Brain microvascular endothelial cell (primary cell): ENCODE measurements at regions not wholly inside any gene's neighbourhood (a gene's known extent, or its start where the extent isn't known, plus 50 kb on each side); places are given as distances from the start of the nearest gene placed in this dataset.

Experiments used
- DNase-seq: peaks from one replicate; pipeline ENCODE4 v3.0.0-alpha.2; 2020
- H3K27ac ChIP-seq: fragments of 250-450 bp; sonication (Bioruptor Pico); 2 replicates; pipeline ENCODE4 v1.5.1; 2020; ENCODE audit warnings: mild to moderate bottlenecking, moderate library complexity
- H3K27me3 ChIP-seq: fragments of 250-450 bp; sonication (Bioruptor Pico); replicated peaks from 2 replicates; pipeline ENCODE4 v1.5.1; 2020; ENCODE audit warnings: mild to moderate bottlenecking
- H3K36me3 ChIP-seq: fragments of 250-450 bp; sonication (Bioruptor Pico); replicated peaks from 2 replicates; pipeline ENCODE4 v1.5.1; 2020; ENCODE audit warnings: mild to moderate bottlenecking
- H3K4me3 ChIP-seq: 2 replicates; pipeline ENCODE4 v1.5.1; 2011; ENCODE audit warnings: low read depth, mild to moderate bottlenecking, control low read depth, low read length, moderate library complexity
- in situ Hi-C: cut with HindIII; loops from 2 replicates; pipeline ENCODE4 v1.10.0; 2017; ENCODE audit warnings: low sequenced_read_pairs, low pct_ligation_motif_present
- TF ChIP-seq, protein P1 (sequence below): IDR thresholded peaks from 2 replicates; pipeline ENCODE4 v1.5.1; 2011; ENCODE audit warnings: low read depth, mild to moderate bottlenecking, moderate library complexity, low read length, control low read depth, inconsistent platforms; ENCODE audit errors: missing control alignments

DNA sequence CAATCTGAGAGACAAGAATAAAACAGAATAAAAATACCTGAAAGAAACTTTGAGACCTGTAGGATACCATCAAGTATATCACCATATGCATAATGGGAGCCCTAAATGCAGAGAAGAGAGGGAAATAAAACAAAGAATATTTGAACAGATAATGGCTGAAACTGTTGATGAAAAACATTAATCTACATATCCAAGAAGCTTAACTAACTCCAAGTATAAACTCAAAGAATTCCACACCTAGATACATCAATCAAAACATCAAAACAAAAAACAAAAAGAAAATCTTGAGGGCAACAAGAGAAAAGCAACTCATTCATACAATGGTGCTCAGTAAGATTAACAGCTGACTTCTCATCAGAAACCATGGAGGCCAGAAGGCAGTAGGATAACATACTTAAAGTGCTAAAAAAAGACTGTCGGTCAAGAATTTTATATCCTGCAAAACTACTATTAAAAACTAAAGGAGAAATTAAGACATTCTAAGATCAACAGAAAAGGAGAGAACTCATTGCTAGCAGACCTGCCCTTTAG, 101.6 kb downstream of the FOXD1 start:
- Histone ChIP-seq H3K27ac (no peak overlapping the region), H3K27me3 (no peaks in the 10 kb centered on the region), H3K36me3 (no peaks in the 10 kb centered on the region), H3K4me3 (no peak overlapping the region)
- in situ Hi-C loops, result no loop called here
- TF ChIP-seq, protein P1, sequence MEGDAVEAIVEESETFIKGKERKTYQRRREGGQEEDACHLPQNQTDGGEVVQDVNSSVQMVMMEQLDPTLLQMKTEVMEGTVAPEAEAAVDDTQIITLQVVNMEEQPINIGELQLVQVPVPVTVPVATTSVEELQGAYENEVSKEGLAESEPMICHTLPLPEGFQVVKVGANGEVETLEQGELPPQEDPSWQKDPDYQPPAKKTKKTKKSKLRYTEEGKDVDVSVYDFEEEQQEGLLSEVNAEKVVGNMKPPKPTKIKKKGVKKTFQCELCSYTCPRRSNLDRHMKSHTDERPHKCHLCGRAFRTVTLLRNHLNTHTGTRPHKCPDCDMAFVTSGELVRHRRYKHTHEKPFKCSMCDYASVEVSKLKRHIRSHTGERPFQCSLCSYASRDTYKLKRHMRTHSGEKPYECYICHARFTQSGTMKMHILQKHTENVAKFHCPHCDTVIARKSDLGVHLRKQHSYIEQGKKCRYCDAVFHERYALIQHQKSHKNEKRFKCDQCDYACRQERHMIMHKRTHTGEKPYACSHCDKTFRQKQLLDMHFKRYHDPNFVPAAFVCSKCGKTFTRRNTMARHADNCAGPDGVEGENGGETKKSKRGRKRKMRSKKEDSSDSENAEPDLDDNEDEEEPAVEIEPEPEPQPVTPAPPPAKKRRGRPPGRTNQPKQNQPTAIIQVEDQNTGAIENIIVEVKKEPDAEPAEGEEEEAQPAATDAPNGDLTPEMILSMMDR, result no peak
- no peak for DNase-seq

DNA sequence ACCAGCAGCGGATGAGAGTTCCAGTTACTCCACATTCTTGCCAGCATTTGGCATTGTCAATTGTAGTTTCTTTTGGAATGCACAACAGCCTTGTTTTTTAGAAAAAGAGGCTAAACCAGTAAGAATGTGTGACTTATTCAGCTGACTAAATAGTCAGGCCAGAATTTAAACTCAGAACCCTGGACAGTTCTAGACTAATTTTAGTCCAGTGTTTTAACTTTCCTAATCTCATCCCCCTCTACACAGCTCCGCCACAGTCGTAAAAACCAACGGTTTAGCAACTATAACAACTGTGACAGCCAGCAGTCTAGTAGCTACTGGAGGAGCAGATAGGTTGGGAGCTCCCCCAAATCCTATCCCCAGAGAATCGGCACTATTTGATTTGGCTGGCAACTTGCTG, 103.7 kb downstream of the FOXD1 start:
- no peaks in the 10 kb centered on the region for H3K27me3 ChIP-seq
- TF ChIP-seq, protein P1, result no peak
- no peak overlapping the region for H3K27ac ChIP-seq
- no peaks in the 10 kb centered on the region for H3K36me3 ChIP-seq
- H3K4me3 ChIP-seq, result no peak overlapping the region
- in situ Hi-C loops, result no loop called here
- no peak for DNase-seq

DNA sequence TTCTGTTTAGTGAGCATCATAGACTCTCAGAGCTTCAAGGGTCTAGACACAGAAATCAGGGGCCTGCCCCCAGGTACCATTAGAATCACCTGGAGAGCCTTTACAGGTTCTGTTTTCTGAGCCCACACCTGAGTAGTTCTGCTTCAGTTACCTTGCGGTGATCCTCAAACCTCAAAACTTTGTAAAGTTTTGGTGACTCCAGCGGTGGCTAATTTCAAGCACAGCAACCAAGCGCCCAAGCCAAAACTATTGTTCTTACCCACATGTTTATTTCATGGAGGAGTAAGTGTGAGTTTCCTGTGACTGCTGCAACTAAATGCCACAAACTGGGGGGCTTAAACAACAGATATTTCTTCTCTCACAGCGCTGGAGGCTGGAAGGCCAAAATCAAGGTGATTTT, 108.9 kb downstream of the FOXD1 start:
- in situ Hi-C loops, result no loop called here
- TF ChIP-seq, protein P1, result no peak
- no peak overlapping the region for H3K4me3 ChIP-seq
- no peak overlapping the region for H3K27ac ChIP-seq
- H3K36me3 ChIP-seq, result no peaks in the 10 kb centered on the region
- no peak for DNase-seq
- H3K27me3 ChIP-seq, result no peaks in the 10 kb centered on the region

DNA sequence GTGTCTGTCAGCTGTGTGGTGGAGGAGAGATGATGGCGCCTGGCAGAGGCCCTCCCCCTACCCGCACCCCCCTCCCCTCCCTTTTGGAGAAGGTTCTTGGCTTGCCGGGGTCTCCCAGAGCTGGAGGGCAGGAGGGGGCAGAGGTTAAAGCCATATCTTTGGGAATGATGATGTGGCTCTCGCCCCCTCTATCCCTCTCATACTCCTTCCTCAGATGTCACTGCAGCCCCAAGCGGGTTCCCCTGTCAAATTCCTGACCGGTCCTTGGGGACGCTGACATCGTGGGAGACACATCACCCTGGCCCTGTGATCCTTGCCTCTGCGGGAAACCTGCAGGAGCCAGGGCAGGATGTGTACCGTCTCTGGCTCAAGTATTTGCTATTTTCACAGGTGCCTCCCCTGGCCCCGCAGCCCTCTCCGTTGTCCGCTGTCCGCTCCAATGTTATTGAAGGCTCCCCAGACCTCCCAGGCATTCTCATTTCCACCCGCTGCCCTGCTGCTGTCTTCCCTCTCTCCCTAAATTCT, 109.5 kb downstream of the FOXD1 start:
- H3K36me3 ChIP-seq, result no peaks in the 10 kb centered on the region
- in situ Hi-C loops, result no loop called here

DNA sequence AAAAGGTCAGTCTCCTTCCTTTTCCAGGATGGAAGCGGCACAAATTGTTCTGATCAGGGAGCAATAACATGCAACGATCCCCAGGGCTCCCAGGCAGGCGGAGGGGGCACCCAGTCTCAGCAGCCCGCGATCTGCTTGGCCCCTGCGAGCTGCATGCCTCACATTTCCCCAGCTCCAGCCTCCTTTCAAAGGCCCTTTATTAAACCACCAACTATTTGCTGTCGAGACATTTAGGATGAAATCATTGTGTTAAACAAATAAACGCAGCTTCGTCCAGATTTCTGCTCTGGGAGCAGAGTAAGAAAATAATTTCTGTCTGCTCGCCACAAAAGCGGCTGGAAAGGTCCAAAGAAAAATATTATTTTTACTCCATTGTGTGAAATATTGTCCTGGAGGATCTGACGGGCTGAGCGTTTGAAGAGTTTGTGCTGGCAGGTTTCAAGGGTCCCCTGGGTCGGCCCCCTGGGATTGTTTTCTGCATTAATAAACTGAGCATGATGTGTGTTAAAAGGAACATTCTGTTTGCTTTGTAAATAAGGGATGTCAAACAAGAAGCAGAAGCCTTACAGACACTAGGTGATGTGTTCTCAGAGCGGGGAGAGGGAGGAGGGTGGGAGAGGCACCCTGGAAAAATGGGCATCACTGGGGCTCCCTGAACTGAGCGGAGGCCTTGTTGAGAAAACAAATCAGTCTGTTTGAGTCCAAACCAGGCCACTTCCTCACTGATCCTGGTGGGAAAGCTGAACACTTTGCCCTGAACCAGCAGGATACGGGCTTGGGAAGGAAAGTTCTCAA, 110.1 kb downstream of the FOXD1 start:
- Histone ChIP-seq H3K36me3 (no peaks in the 10 kb centered on the region), H3K4me3 (no peak overlapping the region), H3K27ac (peak overlapping the region; percentile 79), H3K27me3 (no peaks in the 10 kb centered on the region)
- in situ Hi-C loops, result no loop called here
- TF ChIP-seq, protein P1, result no peak
- DNase-seq, result peak; percentile 76

More for the DNA sequence above, 109.5 kb downstream of the FOXD1 start:
- TF ChIP-seq, protein P1, result no peak
- DNase-seq, result no peak
- H3K27ac ChIP-seq, result peak overlapping the region; percentile 79
- no peak overlapping the region for H3K4me3 ChIP-seq
- no peaks in the 10 kb centered on the region for H3K27me3 ChIP-seq
